ENCODE measurements at regions not wholly inside any gene's neighbourhood (a gene's known extent, or its start where the extent isn't known, plus 50 kb on each side); places are given as distances from the start of the nearest gene placed in this dataset.
"Not testable (repeated sequence)": the region's sequence is repeated elsewhere in the genome, so short reads cannot be mapped to it uniquely, and the experiment has no call there.

- DNase-seq, result no peak
Observed at GRCh38 chrX:120752431-120753082, 122.7 kb upstream of the C1GALT1C1 start.

GRCh38 chrX:120751683-120752082, 121.8 kb upstream of the C1GALT1C1 start:
- DNase-seq, result no peak

- DNase-seq, result no peak
Observed at GRCh38 chrX:120750381-120750780, 120.5 kb upstream of the C1GALT1C1 start.

- DNase-seq, result peak; percentile 21
Observed at GRCh38 chrX:120749141-120749846, 119.4 kb upstream of the C1GALT1C1 start.

GRCh38 chrX:120746153-120746552, 116.3 kb upstream of the C1GALT1C1 start:
- DNase-seq, result no peak

- DNase-seq, result no peak
Observed at GRCh38 chrX:120742946-120743665, 113.3 kb upstream of the C1GALT1C1 start.

GRCh38 chrX:120741452-120741851, 111.6 kb upstream of the C1GALT1C1 start:
- no peak for DNase-seq

GRCh38 chrX:120740072-120740471, 110.2 kb upstream of the C1GALT1C1 start:
- no peak for DNase-seq

GRCh38 chrX:120739300-120739699, 109.4 kb upstream of the C1GALT1C1 start:
- no peak for DNase-seq

GRCh38 chrX:120736989-120737388, 107.1 kb upstream of the C1GALT1C1 start:
- no peak for DNase-seq

- no peak for DNase-seq
Observed at GRCh38 chrX:120735966-120736365, 106.1 kb upstream of the C1GALT1C1 start.

- DNase-seq, result no peak
Observed at GRCh38 chrX:120732879-120733278, 103.0 kb upstream of the C1GALT1C1 start.

GRCh38 chrX:120732461-120732860, 102.6 kb upstream of the C1GALT1C1 start:
- DNase-seq, result no peak

- DNase-seq, result no peak
Observed at GRCh38 chrX:120731386-120731785, 101.5 kb upstream of the C1GALT1C1 start.

GRCh38 chrX:120729506-120730255, 99.8 kb upstream of the C1GALT1C1 start:
- DNase-seq, result not testable (repeated sequence)

- DNase-seq, result no peak
Observed at GRCh38 chrX:120727911-120728310, 98.1 kb upstream of the C1GALT1C1 start.

- no peak for DNase-seq
Observed at GRCh38 chrX:120727452-120727851, 97.6 kb upstream of the C1GALT1C1 start.

- DNase-seq, result peak; percentile 64
Observed at GRCh38 chrX:120726294-120726693, 96.4 kb upstream of the C1GALT1C1 start.

GRCh38 chrX:120725874-120726273, 96.0 kb upstream of the C1GALT1C1 start:
- DNase-seq, result peak; percentile 4

- no peak for DNase-seq
Observed at GRCh38 chrX:120719622-120720021, 89.8 kb upstream of the C1GALT1C1 start.

GRCh38 chrX:120718969-120719368, 89.1 kb upstream of the C1GALT1C1 start:
- DNase-seq, result no peak

- not testable (repeated sequence) for DNase-seq
Observed at GRCh38 chrX:120702337-120702736, 72.5 kb upstream of the C1GALT1C1 start.

GRCh38 chrX:120697053-120697452, 67.2 kb upstream of the C1GALT1C1 start:
- DNase-seq, result peak; percentile 4
